ENCODE measurements at regions not wholly inside any gene's neighbourhood (a gene's known extent, or its start where the extent isn't known, plus 50 kb on each side); places are given as distances from the start of the nearest gene placed in this dataset.

DNA sequence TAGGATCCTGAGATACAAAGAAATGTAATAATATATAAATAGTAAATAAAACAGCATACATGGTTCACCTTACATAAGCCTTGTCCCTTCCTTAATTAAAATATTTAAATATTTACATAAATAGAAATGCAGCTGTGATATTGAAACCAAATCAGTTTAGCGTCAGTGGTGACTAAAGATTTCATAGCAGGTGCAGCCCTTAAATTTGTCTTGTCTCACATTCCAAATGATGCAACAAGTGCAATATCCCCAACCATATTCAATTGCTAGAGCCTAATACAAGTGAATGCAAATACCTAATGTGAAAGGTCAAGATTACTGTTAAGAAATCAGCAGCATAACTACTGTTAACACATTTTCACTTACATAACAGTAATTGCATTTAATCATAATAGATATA is 539.5 kb downstream of the NYAP2 start:
- no peak overlapping the region for H3K4me3 ChIP-seq (ENCODE audit: insufficient read length, low read depth)
- no peaks in the 10 kb centered on the region for H3K9me3 ChIP-seq (ENCODE audit: insufficient read depth, low read length)
- no peak overlapping the region for H3K9ac ChIP-seq (ENCODE audit: insufficient read length, low read depth)
- H3K4me1 ChIP-seq (ENCODE audit: insufficient read depth, insufficient read length) = no peaks in the 10 kb centered on the region
- no peak for DNase-seq (ENCODE audit: low read depth, low spot score)
- TF ChIP-seq ZNF274 (IDR thresholded peaks at IDR 0.05; ENCODE audit: low read depth, low read length) = no peak
- no peak for TF ChIP-seq YY1 (IDR thresholded peaks at IDR 0.05; ENCODE audit: insufficient read depth, insufficient read length)
- TF ChIP-seq SUZ12 (IDR thresholded peaks at IDR 0.05; ENCODE audit: extremely low read depth, insufficient read depth, insufficient read length) = no peak
- H3K27me3 ChIP-seq (ENCODE audit: insufficient read depth, insufficient read length) = no peaks in the 10 kb centered on the region
- H3K36me3 ChIP-seq (ENCODE audit: insufficient read depth, insufficient read length, low read length) = no peaks in the 10 kb centered on the region

DNA sequence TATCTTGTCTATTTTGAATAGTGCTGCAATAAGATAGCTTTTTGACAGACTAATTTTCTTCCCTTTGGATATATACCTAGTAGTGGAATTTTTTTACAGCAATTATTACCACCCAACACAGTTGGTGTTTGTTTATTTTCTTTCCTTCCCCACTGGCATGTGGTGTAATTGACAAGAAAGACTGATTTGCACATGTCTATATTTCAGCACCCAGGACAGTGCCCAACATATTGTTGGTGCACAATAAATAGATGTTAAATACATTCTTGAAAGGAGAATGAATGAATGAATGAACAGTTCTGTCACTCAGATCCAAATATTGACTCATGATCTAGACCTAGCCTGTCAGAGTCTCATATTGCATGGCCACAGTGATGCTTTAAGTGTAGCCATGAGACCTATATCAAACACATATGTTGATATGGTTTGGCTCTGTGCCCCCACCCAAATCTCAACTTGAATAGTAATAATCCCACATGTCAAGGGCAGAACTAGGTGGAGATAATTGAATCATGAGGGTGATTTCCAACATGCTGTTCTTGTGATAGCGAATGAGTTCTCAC is 538.2 kb downstream of the NYAP2 start:
- no peaks in the 10 kb centered on the region for H3K36me3 ChIP-seq (ENCODE audit: insufficient read depth, insufficient read length, low read length)
- TF ChIP-seq ZNF274 (IDR thresholded peaks at IDR 0.05; ENCODE audit: low read depth, low read length) = no peak
- H3K4me3 ChIP-seq (ENCODE audit: insufficient read length, low read depth) = no peak overlapping the region
- H3K9ac ChIP-seq (ENCODE audit: insufficient read length, low read depth) = no peak overlapping the region
- no peaks in the 10 kb centered on the region for H3K9me3 ChIP-seq (ENCODE audit: insufficient read depth, low read length)
- H3K27me3 ChIP-seq (ENCODE audit: insufficient read depth, insufficient read length) = no peaks in the 10 kb centered on the region
- DNase-seq (ENCODE audit: low read depth, low spot score) = no peak
- H3K4me1 ChIP-seq (ENCODE audit: insufficient read depth, insufficient read length) = no peaks in the 10 kb centered on the region

DNA sequence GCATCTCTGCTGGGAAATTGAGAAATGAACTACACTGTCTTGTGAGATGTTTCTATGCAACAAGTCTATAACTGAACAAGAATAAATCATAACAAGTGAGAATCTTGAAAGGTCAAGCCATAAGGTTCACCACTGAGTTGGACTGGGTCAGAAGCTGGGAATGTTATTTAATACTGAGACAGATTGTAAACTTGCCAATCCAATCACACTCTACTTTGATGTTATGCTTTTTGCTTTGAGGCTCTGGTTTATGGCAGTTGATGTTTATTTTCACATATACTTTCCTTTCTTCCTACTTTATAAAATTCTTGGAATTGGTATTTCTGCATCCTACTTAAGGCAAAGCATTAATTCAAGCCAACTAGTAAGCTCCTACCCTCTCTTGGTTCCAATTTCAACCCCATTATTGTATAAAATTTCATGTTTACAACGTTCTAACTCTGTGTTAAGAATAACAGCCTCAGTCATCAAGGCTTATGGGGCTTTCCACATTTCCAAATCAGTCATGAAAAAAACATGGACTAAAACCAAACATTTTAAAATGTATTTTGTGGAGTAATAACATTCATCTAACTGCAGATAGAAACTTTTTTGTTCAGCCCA is 533.4 kb downstream of the NYAP2 start:
- DNase-seq (ENCODE audit: low read depth, low spot score) = no peak
- no peaks in the 10 kb centered on the region for H3K9me3 ChIP-seq (ENCODE audit: insufficient read depth, low read length)
- H3K9ac ChIP-seq (ENCODE audit: insufficient read length, low read depth) = no peak overlapping the region
- no peak overlapping the region for H3K4me3 ChIP-seq (ENCODE audit: insufficient read length, low read depth)
- no peaks in the 10 kb centered on the region for H3K36me3 ChIP-seq (ENCODE audit: insufficient read depth, insufficient read length, low read length)
- no peaks in the 10 kb centered on the region for H3K27me3 ChIP-seq (ENCODE audit: insufficient read depth, insufficient read length)
- no peaks in the 10 kb centered on the region for H3K4me1 ChIP-seq (ENCODE audit: insufficient read depth, insufficient read length)
- no peak for TF ChIP-seq YY1 (IDR thresholded peaks at IDR 0.05; ENCODE audit: insufficient read depth, insufficient read length)
- no peak for TF ChIP-seq SUZ12 (IDR thresholded peaks at IDR 0.05; ENCODE audit: extremely low read depth, insufficient read depth, insufficient read length)
- no peak for TF ChIP-seq ZNF274 (IDR thresholded peaks at IDR 0.05; ENCODE audit: low read depth, low read length)

DNA sequence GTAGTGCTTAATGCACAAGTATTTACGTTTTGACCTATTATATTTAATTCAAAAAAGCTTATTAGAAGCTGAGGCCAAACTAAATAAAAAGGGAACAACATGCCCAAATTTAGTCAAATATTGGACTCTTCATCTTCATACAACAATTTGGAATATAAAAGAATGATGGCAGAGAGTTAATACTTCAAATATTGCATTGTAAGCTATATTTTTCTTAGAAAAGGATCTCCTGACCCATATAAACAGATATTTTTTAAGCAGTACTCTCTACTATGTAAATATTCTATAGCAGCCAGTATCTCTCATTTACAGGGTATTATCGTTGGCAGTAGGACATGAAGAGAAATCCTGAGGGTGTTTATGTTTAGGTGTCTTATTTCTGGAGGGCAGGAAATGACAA is 531.2 kb downstream of the NYAP2 start:
- no peaks in the 10 kb centered on the region for H3K9me3 ChIP-seq (ENCODE audit: insufficient read depth, low read length)
- no peak overlapping the region for H3K4me3 ChIP-seq (ENCODE audit: insufficient read length, low read depth)
- H3K36me3 ChIP-seq (ENCODE audit: insufficient read depth, insufficient read length, low read length) = no peaks in the 10 kb centered on the region
- H3K9ac ChIP-seq (ENCODE audit: insufficient read length, low read depth) = no peak overlapping the region
- no peak for TF ChIP-seq ZNF274 (IDR thresholded peaks at IDR 0.05; ENCODE audit: low read depth, low read length)
- TF ChIP-seq SUZ12 (IDR thresholded peaks at IDR 0.05; ENCODE audit: extremely low read depth, insufficient read depth, insufficient read length) = no peak
- no peak for TF ChIP-seq YY1 (IDR thresholded peaks at IDR 0.05; ENCODE audit: insufficient read depth, insufficient read length)
- H3K4me1 ChIP-seq (ENCODE audit: insufficient read depth, insufficient read length) = no peaks in the 10 kb centered on the region
- DNase-seq (ENCODE audit: low read depth, low spot score) = no peak
- no peaks in the 10 kb centered on the region for H3K27me3 ChIP-seq (ENCODE audit: insufficient read depth, insufficient read length)

DNA sequence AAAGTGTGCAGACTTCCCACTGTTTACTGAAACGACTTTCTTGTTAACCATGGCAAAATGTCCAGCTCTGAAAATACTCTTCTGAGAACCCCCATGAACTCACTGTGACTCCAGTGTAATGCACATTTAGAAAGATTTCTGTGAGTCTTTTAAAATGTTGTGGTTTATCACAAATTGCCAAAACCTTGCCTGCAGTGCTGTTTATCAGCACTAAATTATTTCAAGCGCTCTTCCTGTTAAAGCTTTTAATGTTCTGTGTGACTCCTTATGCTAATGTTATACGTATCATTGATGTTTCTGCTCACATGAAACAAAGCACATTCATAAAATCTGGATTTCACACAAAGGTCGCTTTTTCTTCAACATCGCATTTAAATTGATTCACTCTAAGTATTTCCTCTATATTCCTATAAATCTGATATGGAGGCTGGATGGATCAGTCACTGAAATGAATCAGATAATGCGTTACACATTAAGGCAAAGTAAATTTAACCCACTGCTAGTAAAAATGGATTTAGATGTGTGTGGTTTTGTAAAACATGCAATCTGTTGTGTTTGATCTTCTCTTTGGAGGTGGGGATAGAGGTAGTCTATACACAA is 521.2 kb downstream of the NYAP2 start:
- Histone ChIP-seq H3K4me3 (ENCODE audit: insufficient read length, low read depth) (no peak overlapping the region), H3K36me3 (ENCODE audit: insufficient read depth, insufficient read length, low read length) (no peaks in the 10 kb centered on the region), H3K9me3 (ENCODE audit: insufficient read depth, low read length) (no peaks in the 10 kb centered on the region), H3K4me1 (ENCODE audit: insufficient read depth, insufficient read length) (no peaks in the 10 kb centered on the region), H3K27me3 (ENCODE audit: insufficient read depth, insufficient read length) (no peaks in the 10 kb centered on the region), H3K9ac (ENCODE audit: insufficient read length, low read depth) (no peak overlapping the region)
- no peak for DNase-seq (ENCODE audit: low read depth, low spot score)
- no peak for TF ChIP-seq YY1 (IDR thresholded peaks at IDR 0.05; ENCODE audit: insufficient read depth, insufficient read length)
- no peak for TF ChIP-seq SUZ12 (IDR thresholded peaks at IDR 0.05; ENCODE audit: extremely low read depth, insufficient read depth, insufficient read length)
- TF ChIP-seq ZNF274 (IDR thresholded peaks at IDR 0.05; ENCODE audit: low read depth, low read length) = no peak

DNA sequence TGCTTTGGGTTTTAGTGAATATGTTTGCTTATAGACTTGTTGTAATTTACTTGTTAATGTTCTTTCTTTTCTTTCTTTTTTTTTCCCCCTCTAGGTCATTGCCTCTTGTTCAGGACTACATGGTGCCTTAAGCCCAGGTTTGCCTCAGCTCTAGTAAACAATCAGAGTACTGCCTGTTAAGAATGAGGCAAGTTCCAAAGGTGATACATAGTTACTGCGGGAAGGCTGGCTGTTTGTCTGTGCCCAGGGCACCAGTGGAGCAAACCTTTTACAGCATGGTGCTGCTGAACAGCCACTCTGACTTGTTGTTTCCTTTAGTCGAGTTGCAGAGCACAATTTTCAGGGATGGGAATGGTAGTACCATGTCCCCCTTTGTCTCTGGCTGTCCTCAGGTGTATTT is 517.2 kb downstream of the NYAP2 start:
- Histone ChIP-seq H3K36me3 (ENCODE audit: insufficient read depth, insufficient read length, low read length) (no peaks in the 10 kb centered on the region), H3K27me3 (ENCODE audit: insufficient read depth, insufficient read length) (no peaks in the 10 kb centered on the region), H3K4me1 (ENCODE audit: insufficient read depth, insufficient read length) (no peaks in the 10 kb centered on the region), H3K9ac (ENCODE audit: insufficient read length, low read depth) (no peak overlapping the region), H3K9me3 (ENCODE audit: insufficient read depth, low read length) (no peaks in the 10 kb centered on the region), H3K4me3 (ENCODE audit: insufficient read length, low read depth) (no peak overlapping the region)
- no peak for DNase-seq (ENCODE audit: low read depth, low spot score)
- no peak for TF ChIP-seq ZNF274 (IDR thresholded peaks at IDR 0.05; ENCODE audit: low read depth, low read length)
- no peak for TF ChIP-seq YY1 (IDR thresholded peaks at IDR 0.05; ENCODE audit: insufficient read depth, insufficient read length)
- no peak for TF ChIP-seq SUZ12 (IDR thresholded peaks at IDR 0.05; ENCODE audit: extremely low read depth, insufficient read depth, insufficient read length)

DNA sequence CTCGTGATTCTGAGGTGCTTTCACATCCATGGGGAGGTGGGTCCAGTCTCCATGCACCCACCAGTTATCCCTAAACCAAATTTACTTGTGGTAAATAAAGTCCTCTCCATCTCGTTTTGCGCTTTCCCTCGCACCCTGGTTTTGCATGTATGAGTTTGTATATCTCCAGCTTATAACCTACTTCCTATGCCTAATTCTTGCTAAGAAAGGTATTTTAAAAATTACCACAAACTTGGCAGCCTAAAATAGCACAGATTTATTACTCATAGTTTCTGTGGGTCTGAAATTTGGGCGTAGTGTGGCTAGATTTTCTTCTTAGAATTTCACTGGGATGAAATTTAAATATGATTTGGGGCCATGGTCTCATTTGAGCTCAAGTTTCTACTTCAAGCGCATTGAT is 511.5 kb downstream of the NYAP2 start:
- no peaks in the 10 kb centered on the region for H3K27me3 ChIP-seq (ENCODE audit: insufficient read depth, insufficient read length)
- H3K9ac ChIP-seq (ENCODE audit: insufficient read length, low read depth) = no peak overlapping the region
- no peak overlapping the region for H3K4me3 ChIP-seq (ENCODE audit: insufficient read length, low read depth)
- H3K36me3 ChIP-seq (ENCODE audit: insufficient read depth, insufficient read length, low read length) = no peaks in the 10 kb centered on the region
- no peaks in the 10 kb centered on the region for H3K4me1 ChIP-seq (ENCODE audit: insufficient read depth, insufficient read length)
- TF ChIP-seq SUZ12 (IDR thresholded peaks at IDR 0.05; ENCODE audit: extremely low read depth, insufficient read depth, insufficient read length) (no peak), ZNF274 (IDR thresholded peaks at IDR 0.05; ENCODE audit: low read depth, low read length) (no peak), YY1 (IDR thresholded peaks at IDR 0.05; ENCODE audit: insufficient read depth, insufficient read length) (no peak)
- no peak for DNase-seq (ENCODE audit: low read depth, low spot score)
- no peaks in the 10 kb centered on the region for H3K9me3 ChIP-seq (ENCODE audit: insufficient read depth, low read length)
